Activated naive CD4-positive, alpha-beta T cell treated with anti-CD3 and anti-CD28 coated beads for 36 hours (primary cell): ENCODE measurements at regions not wholly inside any gene's neighbourhood (a gene's known extent, or its start where the extent isn't known, plus 50 kb on each side); places are given as distances from the start of the nearest gene placed in this dataset.
"Not testable (repeated sequence)": the region's sequence is repeated elsewhere in the genome, so short reads cannot be mapped to it uniquely, and the experiment has no call there.

Source experiments
- CTCF ChIA-PET: fragments of 350-600 bp; sonication (Branson Sonifier 250); formaldehyde crosslinking; loops from one replicate; lab custom pipeline; 2021; ENCODE audit warnings: antibody characterized with exemption; lab: Charles Lee
- DNase-seq: peaks from one replicate; pipeline ENCODE4 v3.0.0-alpha.2; 2020
- H3K27ac Mint-ChIP-seq: one replicate; pipeline ENCODE4 v1.8.0; 2021; ENCODE audit warnings: mild to moderate bottlenecking, mixed read lengths
- H3K27me3 Mint-ChIP-seq: one replicate; pipeline ENCODE4 v1.8.0; 2021; ENCODE audit warnings: low read depth, mixed read lengths
- H3K36me3 Mint-ChIP-seq: one replicate; pipeline ENCODE4 v1.8.0; 2021; ENCODE audit warnings: low read depth, mixed read lengths
- H3K4me1 Mint-ChIP-seq: one replicate; pipeline ENCODE4 v1.8.0; 2021; ENCODE audit warnings: low read depth, mixed read lengths
- H3K4me3 Mint-ChIP-seq: one replicate; pipeline ENCODE4 v1.8.0; 2021; ENCODE audit warnings: mild to moderate bottlenecking, moderate library complexity, mixed read lengths
- H3K9me3 Mint-ChIP-seq: one replicate; pipeline ENCODE4 v1.8.0; 2021; ENCODE audit warnings: mixed read lengths
- intact Hi-C: fragments of 100-400 bp; cut with micrococcal nuclease; formaldehyde crosslinking; loops from one replicate; pipeline ENCODE4 v1.15.1; 2023

DNA sequence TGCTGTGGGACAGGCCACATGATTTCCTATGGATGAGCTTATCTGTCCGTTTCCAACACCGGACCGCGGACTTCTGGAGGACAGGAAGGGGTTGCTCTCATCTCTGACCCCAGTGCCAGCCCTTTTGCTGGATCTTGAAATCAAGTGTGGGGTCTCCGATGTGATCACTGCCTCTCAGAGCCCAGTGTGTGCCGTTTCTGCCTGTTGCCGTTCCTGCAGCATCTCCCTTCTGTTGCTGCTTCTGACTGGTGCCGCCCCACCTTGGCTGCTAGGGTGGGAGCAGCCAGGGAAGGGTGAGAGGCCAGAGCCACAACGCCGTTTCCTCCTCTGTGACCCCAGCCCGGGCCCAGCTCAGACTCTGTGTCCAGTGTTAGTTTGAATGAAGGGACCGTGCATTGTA lies 67.3 kb upstream of the WNT4 start:
- Mint-ChIP-seq H3K4me3 (no peak overlapping the region), H3K36me3 (no peaks in the 10 kb centered on the region), H3K9me3 (no peaks in the 10 kb centered on the region), H3K27me3 (peaks cover 45% of the 10 kb centered on the region), H3K27ac (no peak overlapping the region), H3K4me1 (no peaks in the 10 kb centered on the region)
- intact Hi-C loops: no loop called here
- no peak for DNase-seq
- CTCF ChIA-PET: interaction anchor here (1.0 kb wide), 1 partner anchor 15 kb away, joined by 3 read pairs; no protein-coding TSS in a partner anchor

DNA sequence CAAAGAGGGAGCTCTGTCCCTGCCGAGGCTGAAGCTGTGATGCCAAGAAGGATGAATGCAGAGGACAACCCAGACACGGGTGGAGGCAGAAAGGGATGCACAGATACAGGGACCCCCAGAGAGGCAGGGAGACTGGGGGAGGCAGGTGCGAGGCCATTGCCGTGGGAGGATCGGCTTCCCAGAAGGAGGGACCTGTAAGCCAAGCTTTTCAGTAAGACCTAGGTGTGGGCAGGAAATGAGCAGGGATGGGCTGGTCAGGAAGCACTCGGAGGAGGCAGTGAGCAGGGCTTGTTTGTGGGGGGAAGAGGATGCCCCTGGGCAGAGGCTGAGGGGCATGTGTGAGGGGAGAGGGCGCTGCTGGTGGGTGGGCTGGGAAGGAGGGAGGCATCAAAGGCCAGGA lies 67.7 kb upstream of the WNT4 start:
- H3K27me3 Mint-ChIP-seq: peaks cover 45% of the 10 kb centered on the region
- CTCF ChIA-PET: interaction anchor here (0.5 kb wide), 1 partner anchor 80 kb away, joined by 3 read pairs; no protein-coding TSS in a partner anchor

DNA sequence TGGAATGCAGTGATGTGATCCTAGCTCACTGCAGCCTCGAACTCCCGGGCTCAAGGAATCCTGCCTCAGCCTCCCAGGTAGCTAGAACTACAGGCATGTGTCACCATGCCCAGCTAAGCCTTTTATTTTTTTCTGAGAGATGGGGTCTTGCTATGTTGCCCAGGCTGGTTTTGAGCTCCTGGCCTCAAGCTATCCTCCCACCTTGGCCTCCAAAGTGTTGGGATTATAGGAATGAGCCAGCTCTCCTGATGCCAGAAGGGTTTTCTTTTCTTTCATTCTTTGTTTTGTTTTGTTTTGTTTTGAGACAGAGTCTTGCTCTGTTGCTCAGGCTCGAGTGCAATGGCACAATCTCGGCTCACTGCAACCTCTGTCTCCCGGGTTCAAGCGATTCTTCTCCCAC lies 68.6 kb upstream of the WNT4 start:
- H3K4me1 Mint-ChIP-seq, H3K9me3 Mint-ChIP-seq, H3K27ac Mint-ChIP-seq, DNase-seq, H3K36me3 Mint-ChIP-seq, intact Hi-C loops, H3K4me3 Mint-ChIP-seq: not testable (repeated sequence)
- CTCF ChIA-PET: interaction anchor here (0.5 kb wide), 1 partner anchor 1447 kb away, joined by 3 read pairs; no protein-coding TSS in a partner anchor
- H3K27me3 Mint-ChIP-seq: peaks cover 42% of the 10 kb centered on the region

More for the DNA sequence above, 67.7 kb upstream of the WNT4 start:
- Mint-ChIP-seq H3K4me1 (no peaks in the 10 kb centered on the region), H3K4me3 (no peak overlapping the region), H3K36me3 (no peaks in the 10 kb centered on the region), H3K27ac (no peak overlapping the region), H3K9me3 (no peaks in the 10 kb centered on the region)
- intact Hi-C loops: no loop called here
- no peak for DNase-seq

DNA sequence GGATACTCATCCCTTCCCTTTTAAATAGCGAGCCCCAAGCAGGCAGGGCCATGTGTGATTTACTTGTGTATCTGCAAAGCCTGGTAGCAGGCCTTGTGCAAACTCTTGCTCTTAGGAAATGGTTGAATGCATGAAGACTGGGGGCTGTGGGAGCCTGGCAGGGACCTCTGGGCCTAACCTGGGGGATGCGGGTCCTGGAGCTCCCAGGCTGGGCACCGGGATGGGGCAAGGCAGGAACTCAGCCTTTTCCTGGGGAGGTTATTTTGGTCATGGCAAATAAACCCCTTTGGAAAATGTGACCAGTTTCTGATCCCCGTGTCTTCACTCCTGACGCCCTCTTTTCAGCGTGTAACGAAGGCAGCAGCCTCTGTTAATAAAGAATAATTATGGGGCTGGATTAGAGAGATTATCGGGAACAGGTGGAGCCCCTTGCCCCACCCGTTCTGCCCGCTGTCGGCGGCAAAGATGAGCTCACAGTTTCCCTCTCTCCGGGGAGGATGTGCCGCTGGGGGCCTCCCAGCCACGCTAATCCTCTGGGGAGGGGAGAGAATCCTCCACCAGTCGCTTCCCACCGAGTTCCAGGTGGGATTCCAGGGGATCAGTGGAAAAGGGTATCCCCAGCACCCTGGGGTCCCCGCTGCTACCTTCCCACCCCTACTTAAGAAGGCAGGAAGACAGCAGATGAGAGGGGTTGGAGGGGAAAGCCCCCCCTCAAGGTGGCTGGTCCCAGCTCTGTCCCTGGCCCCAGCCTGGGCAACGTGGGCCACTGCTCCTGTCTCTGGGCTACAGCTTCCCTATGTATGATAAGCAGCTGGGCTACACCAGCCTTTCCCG lies 69.7 kb upstream of the WNT4 start:
- Mint-ChIP-seq H3K4me3 (no peak overlapping the region), H3K36me3 (no peaks in the 10 kb centered on the region), H3K27me3 (peaks cover 38% of the 10 kb centered on the region), H3K27ac (no peak overlapping the region), H3K4me1 (no peaks in the 10 kb centered on the region), H3K9me3 (no peaks in the 10 kb centered on the region)
- intact Hi-C loops: no loop called here
- DNase-seq: no peak
- CTCF ChIA-PET: interaction anchor here (0.6 to 0.7 kb wide), 2 partner anchors 147 to 754 kb away, joined by 3 to 4 read pairs; no protein-coding TSS in a partner anchor

DNA sequence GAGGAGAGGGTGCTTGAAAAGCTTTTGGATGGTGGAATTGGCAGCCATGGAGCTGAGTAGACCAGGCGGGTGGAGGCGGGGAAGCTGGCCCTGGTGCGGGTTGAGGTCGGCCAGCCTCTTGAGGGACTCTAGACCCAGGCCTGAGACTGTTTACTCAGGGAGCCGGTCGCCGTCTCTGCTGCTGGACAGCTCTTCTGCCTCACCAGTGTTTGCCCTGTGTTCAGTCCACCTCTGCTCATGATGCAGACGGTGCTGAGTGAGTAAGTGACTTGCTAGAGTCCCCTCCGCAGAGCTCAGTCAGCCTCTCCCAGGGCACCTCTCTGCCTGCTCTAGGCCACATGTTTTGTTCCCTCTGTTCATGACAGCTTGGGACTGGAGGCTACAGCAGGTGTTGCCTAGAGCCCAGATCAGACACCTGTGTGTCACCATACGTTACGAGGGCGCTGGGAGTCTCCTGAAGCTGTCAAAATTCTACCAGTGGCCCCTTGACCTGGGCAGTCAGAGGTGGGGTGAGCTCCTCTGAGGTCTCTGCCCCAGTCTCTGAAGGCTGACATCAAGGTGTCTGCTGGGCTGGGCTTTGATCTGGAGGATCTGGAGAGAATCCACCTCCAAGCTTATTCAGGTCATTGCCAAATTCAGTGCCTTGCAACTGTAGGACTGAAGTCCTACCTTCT lies 73.5 kb upstream of the WNT4 start:
- intact Hi-C loops: no loop called here
- Mint-ChIP-seq H3K4me1 (no peaks in the 10 kb centered on the region), H3K36me3 (no peaks in the 10 kb centered on the region), H3K27ac (no peak overlapping the region), H3K9me3 (no peaks in the 10 kb centered on the region), H3K4me3 (no peak overlapping the region), H3K27me3 (peaks cover 13% of the 10 kb centered on the region)
- DNase-seq: no peak
- CTCF ChIA-PET: no interaction called here

DNA sequence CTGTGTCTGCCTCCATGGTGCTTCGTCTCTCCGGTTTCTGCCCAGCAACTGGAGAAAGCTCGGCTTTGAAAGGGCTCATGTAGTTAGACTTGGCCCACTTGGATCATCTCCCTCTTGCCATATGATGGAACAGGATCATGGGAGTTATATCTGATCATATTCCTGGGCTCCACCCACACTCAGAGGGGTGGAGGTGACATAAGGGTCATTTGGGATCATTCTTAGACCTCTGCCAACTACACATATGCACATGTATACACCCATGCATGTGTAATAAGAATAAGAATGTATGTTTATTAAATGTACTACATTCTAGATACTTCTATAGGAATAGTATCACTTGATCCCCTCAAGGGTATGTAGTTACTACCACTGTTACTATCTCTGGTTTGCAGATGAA lies 74.1 kb upstream of the WNT4 start:
- peaks cover 10% of the 10 kb centered on the region for H3K27me3 Mint-ChIP-seq
- intact Hi-C loops: no loop called here
- DNase-seq: no peak
- H3K9me3 Mint-ChIP-seq: no peaks in the 10 kb centered on the region
- no peaks in the 10 kb centered on the region for H3K36me3 Mint-ChIP-seq
- CTCF ChIA-PET: no interaction called here
- H3K4me1 Mint-ChIP-seq: no peaks in the 10 kb centered on the region
- no peak overlapping the region for H3K27ac Mint-ChIP-seq
- no peak overlapping the region for H3K4me3 Mint-ChIP-seq

DNA sequence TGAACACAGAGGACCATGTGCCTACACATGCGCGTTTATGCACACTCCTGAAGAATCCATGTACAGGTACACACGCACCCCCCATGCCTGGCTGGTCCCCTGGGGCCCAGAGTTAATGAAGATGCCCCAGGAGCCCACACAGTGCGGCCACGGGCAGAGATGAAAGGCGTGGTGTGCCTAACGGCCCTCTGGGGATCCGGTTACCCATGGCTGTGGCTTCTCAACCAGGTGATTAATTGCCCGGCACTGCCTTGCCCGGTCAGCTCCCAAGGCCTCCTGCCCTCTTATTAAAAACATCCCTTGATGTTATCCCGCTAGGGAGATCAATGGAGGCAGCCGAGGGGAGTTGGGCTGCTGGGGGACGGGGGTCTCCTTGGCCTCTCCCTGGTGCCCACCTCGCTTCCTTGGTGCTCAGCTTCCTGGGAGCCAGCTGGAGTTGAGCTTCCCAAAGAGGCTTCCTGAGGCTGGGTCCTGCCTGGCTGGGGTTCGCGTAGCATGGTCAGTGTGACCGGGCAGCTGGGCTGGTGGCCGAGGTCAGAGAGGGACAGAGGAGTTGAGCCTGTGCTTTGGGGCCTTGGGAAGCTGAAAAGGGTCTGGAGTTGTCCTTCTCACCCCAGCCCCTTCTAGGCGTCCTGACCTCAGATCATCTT lies 75.0 kb upstream of the WNT4 start:
- H3K9me3 Mint-ChIP-seq: no peaks in the 10 kb centered on the region
- intact Hi-C loops: no loop called here
- H3K4me1 Mint-ChIP-seq: no peaks in the 10 kb centered on the region
- H3K27me3 Mint-ChIP-seq: peaks cover 4% of the 10 kb centered on the region
- no peaks in the 10 kb centered on the region for H3K36me3 Mint-ChIP-seq
- DNase-seq: no peak
- no peak overlapping the region for H3K4me3 Mint-ChIP-seq
- CTCF ChIA-PET: no interaction called here
- no peak overlapping the region for H3K27ac Mint-ChIP-seq

DNA sequence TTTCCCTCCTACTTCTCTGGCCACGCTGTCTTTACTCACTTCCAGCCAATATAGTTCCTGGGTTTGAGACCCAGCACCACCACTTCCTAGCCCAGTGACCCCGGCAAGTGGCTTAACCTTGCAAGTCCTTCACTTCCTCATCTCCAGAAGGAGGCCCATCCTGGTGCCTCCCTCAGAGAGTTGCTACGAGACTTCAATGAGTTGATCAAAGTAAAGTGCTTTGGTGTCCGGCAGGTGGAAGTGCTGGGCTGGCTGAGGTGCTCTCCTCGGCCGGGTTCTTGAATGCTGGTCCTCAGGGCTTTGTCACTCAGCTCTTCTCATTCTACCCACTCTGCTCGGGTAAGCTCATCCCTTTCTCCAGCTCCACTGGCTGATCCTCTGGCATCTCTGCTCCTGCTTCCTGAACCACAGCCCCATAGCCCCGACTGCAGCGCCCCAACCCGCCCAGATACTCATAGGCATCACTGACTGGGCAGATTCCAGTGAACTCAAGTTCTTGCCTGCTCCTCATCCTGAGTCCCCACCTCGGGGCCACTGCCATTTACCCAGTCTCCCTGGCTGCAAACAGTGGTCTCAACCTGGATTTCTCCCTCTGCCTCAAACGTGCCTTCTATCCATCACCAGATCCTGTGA lies 75.8 kb upstream of the WNT4 start:
- intact Hi-C loops: no loop called here
- H3K4me1 Mint-ChIP-seq: no peaks in the 10 kb centered on the region
- no peak for DNase-seq
- H3K9me3 Mint-ChIP-seq: no peaks in the 10 kb centered on the region
- CTCF ChIA-PET: no interaction called here
- no peaks in the 10 kb centered on the region for H3K27me3 Mint-ChIP-seq
- no peak overlapping the region for H3K27ac Mint-ChIP-seq
- no peak overlapping the region for H3K4me3 Mint-ChIP-seq
- H3K36me3 Mint-ChIP-seq: no peaks in the 10 kb centered on the region

DNA sequence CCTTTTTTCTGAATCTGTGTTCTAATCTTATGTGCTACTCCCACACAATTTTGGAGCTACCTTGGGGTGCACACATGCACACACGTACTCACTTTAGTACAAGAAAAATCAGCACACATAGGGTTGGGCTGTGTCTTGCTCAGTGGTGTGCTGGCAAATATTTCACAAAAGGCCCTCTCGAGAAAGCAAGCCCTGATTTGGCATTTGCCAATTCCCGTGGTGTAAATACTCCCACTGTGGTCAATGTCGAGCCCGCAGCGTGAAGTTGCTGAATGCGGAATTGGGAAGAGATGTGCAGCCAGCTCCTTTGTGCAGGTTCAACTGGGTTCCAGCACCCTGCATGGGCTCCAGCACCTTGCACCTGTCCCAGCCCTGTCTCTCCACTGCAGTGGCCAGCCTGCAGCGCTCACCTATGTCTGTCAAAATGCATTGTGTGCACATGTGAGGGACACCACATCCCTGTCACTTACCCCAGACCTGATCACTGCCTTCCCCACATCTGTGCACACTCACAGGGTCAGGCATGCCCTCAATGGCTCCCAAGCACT lies 78.4 kb upstream of the WNT4 start:
- Mint-ChIP-seq H3K9me3 (no peaks in the 10 kb centered on the region), H3K27me3 (no peaks in the 10 kb centered on the region), H3K4me3 (no peak overlapping the region), H3K27ac (no peak overlapping the region), H3K4me1 (no peaks in the 10 kb centered on the region), H3K36me3 (no peaks in the 10 kb centered on the region)
- no peak for DNase-seq
- intact Hi-C loops: no loop called here
- CTCF ChIA-PET: interaction anchor here (0.5 to 1.0 kb wide), 2 partner anchors 15 to 195 kb away, joined by 3 to 5 read pairs; no protein-coding TSS in a partner anchor

DNA sequence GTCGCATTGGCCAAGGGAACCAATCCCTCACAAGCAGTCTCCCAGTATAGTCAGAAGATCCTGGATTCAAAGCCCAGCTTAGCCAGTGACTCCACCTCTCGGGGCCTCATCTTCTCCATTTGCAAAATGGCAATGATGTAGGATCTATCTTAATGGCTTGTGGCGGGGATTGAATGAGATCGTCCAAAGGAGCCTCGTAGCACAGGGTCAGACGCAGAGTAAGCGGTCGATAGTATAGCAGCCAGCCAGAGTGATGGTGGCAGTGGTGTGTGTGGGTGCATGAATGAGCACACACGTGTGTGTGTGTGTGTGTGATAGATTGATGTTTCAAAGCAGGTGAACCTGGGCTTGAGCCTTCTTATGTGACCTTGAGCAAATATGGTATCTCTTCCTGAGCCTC lies 79.8 kb upstream of the WNT4 start:
- Mint-ChIP-seq H3K9me3 (no peaks in the 10 kb centered on the region), H3K36me3 (no peaks in the 10 kb centered on the region), H3K27ac (no peak overlapping the region), H3K4me1 (no peaks in the 10 kb centered on the region), H3K4me3 (no peak overlapping the region), H3K27me3 (no peaks in the 10 kb centered on the region)
- intact Hi-C loops: no loop called here
- CTCF ChIA-PET: no interaction called here
- no peak for DNase-seq

DNA sequence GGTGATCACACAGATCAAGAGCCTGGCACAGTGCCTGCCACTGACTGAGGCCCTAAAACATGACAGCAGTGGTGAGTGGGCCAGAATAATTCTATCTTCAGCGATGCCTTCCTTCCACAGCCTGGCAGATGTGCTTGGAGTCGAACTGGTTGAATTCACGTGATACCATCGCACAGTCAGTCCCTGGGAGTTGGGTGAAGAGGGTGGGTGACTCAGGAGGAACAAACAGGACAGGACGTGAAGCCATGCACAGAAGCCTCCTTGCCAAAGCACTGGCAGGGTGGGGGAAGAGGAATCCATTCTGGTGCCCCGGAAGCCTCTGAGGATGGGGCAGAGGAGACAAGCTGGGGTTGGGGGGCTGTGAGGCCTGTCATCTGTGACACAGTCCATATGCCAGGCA lies 80.3 kb upstream of the WNT4 start:
- H3K9me3 Mint-ChIP-seq: no peaks in the 10 kb centered on the region
- no peaks in the 10 kb centered on the region for H3K36me3 Mint-ChIP-seq
- H3K27ac Mint-ChIP-seq: no peak overlapping the region
- no peak overlapping the region for H3K4me3 Mint-ChIP-seq
- DNase-seq: no peak
- no peaks in the 10 kb centered on the region for H3K4me1 Mint-ChIP-seq
- intact Hi-C loops: no loop called here
- CTCF ChIA-PET: no interaction called here
- H3K27me3 Mint-ChIP-seq: no peaks in the 10 kb centered on the region

DNA sequence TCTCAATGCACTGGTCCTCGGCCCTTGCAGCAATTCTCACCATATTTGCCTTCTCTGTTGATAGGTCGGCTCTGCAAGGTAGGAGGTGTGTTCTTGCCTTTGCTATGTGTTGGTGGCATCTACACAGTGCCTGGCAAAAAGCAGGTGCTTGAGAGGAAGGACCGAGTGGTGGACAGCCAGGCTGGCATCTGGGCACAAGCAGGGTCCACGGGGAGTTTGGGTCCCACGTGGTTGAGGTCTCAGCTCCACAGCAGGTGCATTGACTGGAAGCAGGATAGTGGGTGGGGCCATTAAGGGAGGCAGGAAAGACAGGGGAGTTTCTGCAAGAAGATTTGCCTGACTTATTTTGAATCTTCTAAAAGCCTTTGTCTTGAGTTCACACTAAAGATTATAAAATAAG lies 81.2 kb upstream of the WNT4 start:
- CTCF ChIA-PET: no interaction called here
- H3K4me3 Mint-ChIP-seq: no peak overlapping the region
- H3K4me1 Mint-ChIP-seq: no peaks in the 10 kb centered on the region
- H3K27ac Mint-ChIP-seq: no peak overlapping the region
- H3K36me3 Mint-ChIP-seq: no peaks in the 10 kb centered on the region
- intact Hi-C loops: no loop called here
- DNase-seq: no peak
- no peaks in the 10 kb centered on the region for H3K9me3 Mint-ChIP-seq
- no peaks in the 10 kb centered on the region for H3K27me3 Mint-ChIP-seq
